ENCODE measurements at regions not wholly inside any gene's neighbourhood (a gene's known extent, or its start where the extent isn't known, plus 50 kb on each side); places are given as distances from the start of the nearest gene placed in this dataset.
"Not testable (repeated sequence)": the region's sequence is repeated elsewhere in the genome, so short reads cannot be mapped to it uniquely, and the experiment has no call there.

GRCh38 chr20:30911832-30912660 lies 345.4 kb upstream of the DEFB115 start:
- TF ChIP-seq CTCF (conservative IDR thresholded peaks at IDR 0.05); EZH2 (IDR thresholded peaks at IDR 0.05; ENCODE audit: low read depth): not testable (repeated sequence)

All from PC-9 (cell line).